ENCODE measurements at regions not wholly inside any gene's neighbourhood (a gene's known extent, or its start where the extent isn't known, plus 50 kb on each side); places are given as distances from the start of the nearest gene placed in this dataset.
"Not testable (repeated sequence)": the region's sequence is repeated elsewhere in the genome, so short reads cannot be mapped to it uniquely, and the experiment has no call there.

DNA sequence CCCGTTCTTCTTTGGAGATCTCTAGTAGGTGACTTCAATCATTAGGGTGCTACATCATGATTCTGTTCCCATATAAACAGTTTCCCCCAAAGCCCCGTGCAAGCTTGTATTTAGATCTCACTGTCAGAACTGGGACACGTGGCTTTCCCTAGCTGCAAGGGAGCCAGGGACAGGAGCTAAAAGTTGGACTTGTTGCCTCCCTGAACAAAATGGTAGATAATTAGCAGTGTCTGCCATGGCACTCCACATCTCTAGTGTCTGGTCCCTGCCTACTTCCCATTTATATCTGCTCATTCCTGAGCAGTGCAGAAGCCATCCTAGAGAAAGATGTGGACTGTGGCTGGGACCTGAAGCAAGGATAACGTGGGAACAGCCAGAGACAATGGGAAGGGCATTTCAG, 76.6 kb upstream of the FGFR2 start (continued):
- TF ChIP-seq RAD21 (IDR thresholded peaks at IDR 0.05) = no peak
- TF ChIP-seq, protein P1, sequence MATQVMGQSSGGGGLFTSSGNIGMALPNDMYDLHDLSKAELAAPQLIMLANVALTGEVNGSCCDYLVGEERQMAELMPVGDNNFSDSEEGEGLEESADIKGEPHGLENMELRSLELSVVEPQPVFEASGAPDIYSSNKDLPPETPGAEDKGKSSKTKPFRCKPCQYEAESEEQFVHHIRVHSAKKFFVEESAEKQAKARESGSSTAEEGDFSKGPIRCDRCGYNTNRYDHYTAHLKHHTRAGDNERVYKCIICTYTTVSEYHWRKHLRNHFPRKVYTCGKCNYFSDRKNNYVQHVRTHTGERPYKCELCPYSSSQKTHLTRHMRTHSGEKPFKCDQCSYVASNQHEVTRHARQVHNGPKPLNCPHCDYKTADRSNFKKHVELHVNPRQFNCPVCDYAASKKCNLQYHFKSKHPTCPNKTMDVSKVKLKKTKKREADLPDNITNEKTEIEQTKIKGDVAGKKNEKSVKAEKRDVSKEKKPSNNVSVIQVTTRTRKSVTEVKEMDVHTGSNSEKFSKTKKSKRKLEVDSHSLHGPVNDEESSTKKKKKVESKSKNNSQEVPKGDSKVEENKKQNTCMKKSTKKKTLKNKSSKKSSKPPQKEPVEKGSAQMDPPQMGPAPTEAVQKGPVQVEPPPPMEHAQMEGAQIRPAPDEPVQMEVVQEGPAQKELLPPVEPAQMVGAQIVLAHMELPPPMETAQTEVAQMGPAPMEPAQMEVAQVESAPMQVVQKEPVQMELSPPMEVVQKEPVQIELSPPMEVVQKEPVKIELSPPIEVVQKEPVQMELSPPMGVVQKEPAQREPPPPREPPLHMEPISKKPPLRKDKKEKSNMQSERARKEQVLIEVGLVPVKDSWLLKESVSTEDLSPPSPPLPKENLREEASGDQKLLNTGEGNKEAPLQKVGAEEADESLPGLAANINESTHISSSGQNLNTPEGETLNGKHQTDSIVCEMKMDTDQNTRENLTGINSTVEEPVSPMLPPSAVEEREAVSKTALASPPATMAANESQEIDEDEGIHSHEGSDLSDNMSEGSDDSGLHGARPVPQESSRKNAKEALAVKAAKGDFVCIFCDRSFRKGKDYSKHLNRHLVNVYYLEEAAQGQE (IDR thresholded peaks at IDR 0.05) = no peak

DNA sequence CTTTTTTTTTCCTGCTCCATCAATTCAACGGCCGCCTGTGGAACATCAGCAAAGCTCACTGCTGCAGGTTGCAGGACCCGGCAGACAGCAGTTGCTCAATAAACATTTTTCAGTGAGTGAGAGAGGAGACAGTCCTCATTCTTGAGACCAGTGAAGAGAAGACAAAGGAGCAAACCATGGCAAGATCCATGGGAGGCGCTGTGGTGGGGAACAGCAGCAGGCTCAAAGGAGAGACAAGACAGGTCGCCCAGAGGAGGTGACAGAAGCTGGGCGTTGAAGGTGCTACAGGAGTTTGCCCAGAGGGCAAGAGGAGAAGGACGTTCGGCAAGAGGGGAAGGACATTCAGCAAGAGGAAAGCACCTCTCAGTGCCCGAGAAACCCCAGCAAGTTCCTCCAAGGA, 74.5 kb upstream of the FGFR2 start:
- TF ChIP-seq SP1 (IDR thresholded peaks at IDR 0.05) = no peak
- TF ChIP-seq, protein P2, sequence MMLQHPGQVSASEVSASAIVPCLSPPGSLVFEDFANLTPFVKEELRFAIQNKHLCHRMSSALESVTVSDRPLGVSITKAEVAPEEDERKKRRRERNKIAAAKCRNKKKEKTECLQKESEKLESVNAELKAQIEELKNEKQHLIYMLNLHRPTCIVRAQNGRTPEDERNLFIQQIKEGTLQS (IDR thresholded peaks at IDR 0.05) = no peak
- TF ChIP-seq FOXA2 (IDR thresholded peaks at IDR 0.05) = no peak
- no peak for TF ChIP-seq HNF4G (IDR thresholded peaks at IDR 0.05)
- TF ChIP-seq GABPA (IDR thresholded peaks at IDR 0.05 in 1 of 2, conservative IDR thresholded peaks at IDR 0.05 in 1 of 2) = no peak
- no peak for TF ChIP-seq YY1 (IDR thresholded peaks at IDR 0.05)
- Histone ChIP-seq H3K4me1 (ENCODE audit: control insufficient read depth in 4 of 4, insufficient read depth in 4 of 4, low read length in 3 of 4) (peaks cover 0 to 6% (median 0%) of the 10 kb centered on the region in 4 donors), H3K4me3 (ENCODE audit: low read depth in 1 of 3, low read length in 3 of 3) (no peak overlapping the region), H3K27me3 (ENCODE audit: control insufficient read depth in 4 of 4, insufficient read depth in 4 of 4, low read length in 3 of 4) (no peaks in the 10 kb centered on the region), H3K9ac (ENCODE audit: low read depth in 1 of 2, low read length in 2 of 2) (no peak overlapping the region), H3K27ac (ENCODE audit: low read depth in 1 of 2, low read length in 2 of 2) (no peak overlapping the region), H3K36me3 (ENCODE audit: control insufficient read depth in 4 of 4, insufficient read depth in 3 of 4, low read depth in 1 of 4, low read length in 3 of 4) (no peaks in the 10 kb centered on the region), H3K9me3 (ENCODE audit: control insufficient read depth in 4 of 4, low read length in 3 of 4) (peaks cover 0 to 7% (median 2%) of the 10 kb centered on the region in 4 donors)
- WGBS = 86% methylated on average over 9 of the region's 9 CpGs
- DNase-seq (ENCODE audit: low spot score) = no peak

DNA sequence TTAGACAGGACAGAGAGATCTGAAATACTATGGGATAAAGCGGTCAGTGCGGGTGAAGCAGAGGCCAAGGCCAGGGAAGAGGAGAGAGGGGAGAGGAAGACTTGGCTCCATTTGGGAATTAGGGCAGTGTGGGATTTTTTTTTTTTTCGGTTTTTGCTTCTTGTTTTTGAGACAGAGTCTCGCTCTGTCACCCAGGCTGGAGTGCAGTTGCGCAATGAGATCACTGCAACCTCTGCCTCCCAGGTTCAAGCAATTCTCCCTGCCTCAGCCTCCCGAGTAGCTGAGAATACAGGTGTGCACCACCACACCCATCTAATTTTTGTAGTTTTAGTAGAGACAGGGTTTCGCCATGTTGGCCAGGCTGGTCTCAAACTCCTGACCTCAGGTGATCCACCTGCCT, 71.6 kb upstream of the FGFR2 start:
- 94% methylated on average over 7 of the region's 7 CpGs for WGBS
- H3K9ac ChIP-seq (ENCODE audit: low read depth in 1 of 2, low read length in 2 of 2); H3K36me3 ChIP-seq (ENCODE audit: control insufficient read depth in 4 of 4, insufficient read depth in 3 of 4, low read depth in 1 of 4, low read length in 3 of 4); H3K27me3 ChIP-seq (ENCODE audit: control insufficient read depth in 4 of 4, insufficient read depth in 4 of 4, low read length in 3 of 4); H3K9me3 ChIP-seq (ENCODE audit: control insufficient read depth in 4 of 4, low read length in 3 of 4); DNase-seq (ENCODE audit: low spot score); H3K27ac ChIP-seq (ENCODE audit: low read depth in 1 of 2, low read length in 2 of 2); H3K4me1 ChIP-seq (ENCODE audit: control insufficient read depth in 4 of 4, insufficient read depth in 4 of 4, low read length in 3 of 4); H3K4me3 ChIP-seq (ENCODE audit: low read depth in 1 of 3, low read length in 3 of 3): not testable (repeated sequence)

DNA sequence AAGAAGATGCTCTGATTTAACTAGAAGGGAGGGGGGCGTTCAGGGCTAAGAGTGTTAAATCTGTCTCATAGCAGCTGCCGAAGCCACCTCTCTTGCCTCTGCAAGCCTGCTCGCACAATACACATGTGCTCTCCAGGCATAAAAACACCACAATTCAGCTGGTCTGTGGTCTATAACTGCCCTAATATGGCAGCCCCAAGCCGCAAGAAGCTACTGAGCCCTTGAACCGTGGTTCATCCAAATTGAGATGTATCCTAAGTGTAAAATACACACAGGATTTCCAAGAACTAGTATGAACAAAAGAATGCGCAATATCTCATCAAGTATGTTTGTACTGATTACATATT, 70.8 kb upstream of the FGFR2 start:
- no peak overlapping the region for H3K27ac ChIP-seq (ENCODE audit: low read depth in 1 of 2, low read length in 2 of 2)
- TF ChIP-seq, protein P3, sequence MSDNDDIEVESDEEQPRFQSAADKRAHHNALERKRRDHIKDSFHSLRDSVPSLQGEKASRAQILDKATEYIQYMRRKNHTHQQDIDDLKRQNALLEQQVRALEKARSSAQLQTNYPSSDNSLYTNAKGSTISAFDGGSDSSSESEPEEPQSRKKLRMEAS (IDR thresholded peaks at IDR 0.05) = no peak
- TF ChIP-seq RXRA (IDR thresholded peaks at IDR 0.05) (no peak), NR2F2 (IDR thresholded peaks at IDR 0.05) (no peak)
- 56% methylated on average over 6 of the region's 6 CpGs for WGBS
- no peaks in the 10 kb centered on the region for H3K27me3 ChIP-seq (ENCODE audit: control insufficient read depth in 4 of 4, insufficient read depth in 4 of 4, low read length in 3 of 4)
- no peak overlapping the region for H3K4me3 ChIP-seq (ENCODE audit: low read depth in 1 of 3, low read length in 3 of 3)
- H3K9me3 ChIP-seq (ENCODE audit: control insufficient read depth in 4 of 4, low read length in 3 of 4) = peaks cover 0 to 2% (median 0%) of the 10 kb centered on the region in 4 donors
- no peaks in the 10 kb centered on the region for H3K36me3 ChIP-seq (ENCODE audit: control insufficient read depth in 4 of 4, insufficient read depth in 3 of 4, low read depth in 1 of 4, low read length in 3 of 4)
- H3K9ac ChIP-seq (ENCODE audit: low read depth in 1 of 2, low read length in 2 of 2) = no peak overlapping the region
- peaks cover 0 to 6% (median 0%) of the 10 kb centered on the region in 4 donors for H3K4me1 ChIP-seq (ENCODE audit: control insufficient read depth in 4 of 4, insufficient read depth in 4 of 4, low read length in 3 of 4)
- no peak for DNase-seq (ENCODE audit: low spot score)
